HepG2 (cell line): ENCODE measurements at regions not wholly inside any gene's neighbourhood (a gene's known extent, or its start where the extent isn't known, plus 50 kb on each side); places are given as distances from the start of the nearest gene placed in this dataset.

Source experiments
- ATAC-seq: fragments of 200-7000 bp; cut with Tn5 transposase; 3 replicates; pipeline ENCODE4 v1.9.1; 2020; ENCODE audit warnings: mild to moderate bottlenecking, moderate library complexity
- BruUV-seq: library from RNA; stranded (reverse); fragments of 400-500 nt; replicated peaks from 2 replicates; lab custom pipeline; 2021; lab: Mats Ljungman, UMichigan
- CTCF ChIA-PET: fragments of 300-600 bp; formaldehyde crosslinking; extraction: SDS; loops from one replicate; lab custom pipeline; 2021; ENCODE audit warnings: low total read pairs, inconsistent platforms, low intra/inter-chr PET ratio; lab: Yijun Ruan, JAX
- POLR2A ChIA-PET: fragments of 350-600 bp; sonication (Branson Sonifier 250); formaldehyde crosslinking; loops from one replicate; lab custom pipeline; 2020; ENCODE audit warnings: antibody characterized with exemption, inconsistent platforms; lab: Yijun Ruan, JAX
- DNase-seq: peaks from one replicate; pipeline ENCODE4 v3.0.0-alpha.2; 2015; ENCODE audit warnings: low spot score
- FAIRE-seq: peaks from 3 replicates; lab custom pipeline; 2011; peaks lifted over from hg19 to GRCh38; lab: Jason Lieb, UNC
- H2AFZ ChIP-seq: one replicate; pipeline ENCODE4 v1.6.1; 2011; ENCODE audit warnings: low read length, inconsistent platforms
- H3K27ac ChIP-seq: fragments of 300-600 bp; 3 replicates; pipeline ENCODE4 v1.8.0; 2011; ENCODE audit warnings: mixed run types, mild to moderate bottlenecking, mixed read lengths, low read length, inconsistent platforms; ENCODE audit not compliant: insufficient read depth; ENCODE audit errors: extremely low read length
- H3K27me3 ChIP-seq, 2 experiments: fragments of 200-600 bp in 1 of 2; 2 replicates in 1 of 2; 3 replicates in 1 of 2; pipeline versions ENCODE4 v1.6.0 to v1.8.0; 2011; ENCODE audit warnings: low read length in 2 of 2, mild to moderate bottlenecking in 2 of 2, moderate library complexity in 2 of 2, inconsistent platforms in 1 of 2; ENCODE audit not compliant: insufficient read depth in 2 of 2, control insufficient read depth in 1 of 2
- H3K36me3 ChIP-seq, 2 experiments: fragments of 200-600 bp in 1 of 2; replicated peaks in 1 of 2; 2 replicates in 1 of 2; 3 replicates in 1 of 2; pipeline versions ENCODE4 v1.5.1 to v1.8.0; 2011; ENCODE audit warnings: low read length in 2 of 2, inconsistent platforms in 1 of 2; ENCODE audit not compliant: insufficient read depth in 2 of 2, control insufficient read depth in 1 of 2
- H3K4me1 ChIP-seq: 2 replicates; pipeline ENCODE4 v1.5.1; 2012; ENCODE audit warnings: low read length, inconsistent platforms; ENCODE audit not compliant: insufficient read depth
- H3K4me2 ChIP-seq: 2 replicates; pipeline ENCODE4 v1.6.0; 2011; ENCODE audit warnings: low read depth, low read length, inconsistent platforms
- H3K4me3 ChIP-seq, 3 experiments: fragments of 200-600 bp in 1 of 3; sonication (generic), shearing (Covaris generic) in 1 of 3; replicated peaks in 1 of 3; 2 replicates each; pipeline ENCODE4 v1.5.1; 2011 to 2016; ENCODE audit warnings: low read length in 3 of 3, inconsistent platforms in 2 of 3, low read depth in 2 of 3, mild to moderate bottlenecking in 2 of 3, control low read depth in 1 of 3, mixed read lengths in 1 of 3; ENCODE audit not compliant: insufficient read depth in 1 of 3
- H3K79me2 ChIP-seq: one replicate; pipeline ENCODE4 v1.6.1; 2011; ENCODE audit warnings: low read length, inconsistent platforms; ENCODE audit not compliant: insufficient read depth
- H3K9ac ChIP-seq: 2 replicates; pipeline ENCODE4 v1.6.0; 2011; ENCODE audit warnings: mild to moderate bottlenecking, low read depth, low read length, inconsistent platforms; ENCODE audit not compliant: insufficient read depth
- H3K9me3 ChIP-seq: 2 replicates; pipeline ENCODE4 v1.5.1; 2012; ENCODE audit warnings: mild to moderate bottlenecking, low read length
- H4K20me1 ChIP-seq: 2 replicates; pipeline ENCODE4 v1.6.0; 2011; ENCODE audit warnings: inconsistent platforms, mild to moderate bottlenecking, low read length, moderate library complexity; ENCODE audit not compliant: insufficient read depth
- KLF15 ChIP-seq: sonication (generic); formaldehyde crosslinking; IDR thresholded peaks from 2 replicates; pipeline ENCODE4 v1.8.1; 2023; ENCODE audit warnings: borderline replicate concordance, mild to moderate bottlenecking, inconsistent platforms, missing genetic modification reagents, mixed read lengths
- PHF20 ChIP-seq: sonication (generic); formaldehyde crosslinking; IDR thresholded peaks from 2 replicates; pipeline ENCODE4 v1.5.0; 2020; ENCODE audit warnings: mild to moderate bottlenecking, missing genetic modification reagents
- RELA ChIP-seq: sonication (generic); formaldehyde crosslinking; IDR thresholded peaks from 2 replicates; pipeline ENCODE4 v1.4.0; 2020; ENCODE audit warnings: missing genetic modification reagents
- SALL1 ChIP-seq: sonication (generic); formaldehyde crosslinking; IDR thresholded peaks from 2 replicates; pipeline ENCODE4 v1.8.0; 2022; ENCODE audit warnings: mild to moderate bottlenecking, missing genetic modification reagents
- SP2 ChIP-seq: sonication (generic); formaldehyde crosslinking; IDR thresholded peaks from 2 replicates; pipeline ENCODE4 v1.5.1; 2020; ENCODE audit warnings: mild to moderate bottlenecking, missing genetic modification reagents
- SSRP1 ChIP-seq: IDR thresholded peaks from 2 replicates; pipeline ENCODE4 v1.6.1; 2016; ENCODE audit warnings: control low read depth
- TFAP4 ChIP-seq: sonication (generic); IDR thresholded peaks from 2 replicates; pipeline ENCODE4 v1.6.1; 2016; ENCODE audit warnings: low read depth, borderline replicate concordance
- ZBED4 ChIP-seq: sonication (generic); formaldehyde crosslinking; IDR thresholded peaks from 2 replicates; pipeline ENCODE4 v1.4.0; 2020; ENCODE audit warnings: missing genetic modification reagents, borderline replicate concordance
- ZFP1 ChIP-seq: IDR thresholded peaks from 2 replicates; pipeline ENCODE4 v1.6.1; 2016
- ZNF121 ChIP-seq: sonication (generic); formaldehyde crosslinking; IDR thresholded peaks from 2 replicates; pipeline ENCODE4 v1.5.0; 2020; ENCODE audit warnings: mild to moderate bottlenecking, missing genetic modification reagents
- ZNF367 ChIP-seq: sonication (generic); formaldehyde crosslinking; IDR thresholded peaks from 2 replicates; pipeline ENCODE4 v1.4.0; 2020; ENCODE audit warnings: missing genetic modification reagents, borderline replicate concordance
- ZNF549 ChIP-seq: sonication (generic); formaldehyde crosslinking; IDR thresholded peaks from 2 replicates; pipeline ENCODE4 v1.5.0; 2020; ENCODE audit warnings: missing genetic modification reagents
- ZNF678 ChIP-seq: sonication (generic); formaldehyde crosslinking; IDR thresholded peaks from 2 replicates; pipeline ENCODE4 v1.4.0; 2020; ENCODE audit warnings: mild to moderate bottlenecking, missing genetic modification reagents
- WGBS: methylation state at CpG from one replicate; pipeline ENCODE4 v1.1.6; 2017; ENCODE audit warnings: low lambda C conversion rate; 5-methylcytosine and 5-hydroxymethylcytosine counted together
- in situ Hi-C: cut with HindIII; loops from 2 replicates; pipeline ENCODE4 v1.10.0; 2017; ENCODE audit warnings: low pct_unique_long_range_greater_than_20kb; ENCODE audit not compliant: extremely low pct_ligation_motif_present
- intact Hi-C: fragments of 100-400 bp; cut with micrococcal nuclease; formaldehyde crosslinking; loops from one replicate; pipeline ENCODE4 v1.10.0; 2022; ENCODE audit not compliant: unreplicated experiment

GRCh38 chr6:97813889-97814567, 531.0 kb upstream of the MMS22L start:
- H3K27me3 ChIP-seq = no peaks in the 10 kb centered on the region
- H3K9me3 ChIP-seq = no peaks in the 10 kb centered on the region
- 0% methylated on average over 3 of the region's 4 CpGs for WGBS
- H3K79me2 ChIP-seq = no peaks in the 10 kb centered on the region
- no peaks in the 10 kb centered on the region for H4K20me1 ChIP-seq
- no peak for ATAC-seq
- no peak for DNase-seq
- no peak overlapping the region for H3K4me3 ChIP-seq
- ChIA-PET CTCF (no interaction called here), POLR2A (no interaction called here)
- no peak for FAIRE-seq
- H3K4me2 ChIP-seq = no peak overlapping the region
- no peaks in the 10 kb centered on the region for H3K4me1 ChIP-seq
- no peak overlapping the region for H2AFZ ChIP-seq
- no peak overlapping the region for H3K27ac ChIP-seq
- no peak overlapping the region for H3K9ac ChIP-seq
- intact Hi-C loops = no loop called here
- in situ Hi-C loops = no loop called here
- no TSS peak for BruUV-seq
- H3K36me3 ChIP-seq = no peaks in the 10 kb centered on the region
- TF ChIP-seq SP2 (CRISPR knock-in tag) (no peak), SSRP1 (CRISPR knock-in tag) (no peak), ZNF121 (no peak), ZBED4 (CRISPR knock-in tag) (no peak), ZFP1 (CRISPR knock-in tag) (no peak), ZNF367 (CRISPR knock-in tag) (no peak), ZNF678 (CRISPR knock-in tag) (no peak), ZNF549 (CRISPR knock-in tag) (no peak), RELA (no peak), KLF15 (CRISPR knock-in tag) (no peak), SALL1 (CRISPR knock-in tag) (no peak), TFAP4 (no peak), PHF20 (CRISPR knock-in tag) (no peak)
